OCI-LY3 (cell line): ENCODE measurements at regions not wholly inside any gene's neighbourhood (a gene's known extent, or its start where the extent isn't known, plus 50 kb on each side); places are given as distances from the start of the nearest gene placed in this dataset.

Source experiments
- H2AFZ ChIP-seq: fragments of 200-600, 300-600 bp; shearing (Covaris generic); 2 replicates; pipeline ENCODE4 v1.6.0; 2014; ENCODE audit warnings: antibody characterized with exemption, low read depth, low read length
- H3K27ac ChIP-seq: fragments of 200-600, 300-600 bp; sonication (generic); 2 replicates; pipeline ENCODE4 v1.5.1; 2014; ENCODE audit warnings: mild to moderate bottlenecking, low read length, moderate library complexity, mixed read lengths
- H3K27me3 ChIP-seq: fragments of 200-600, 300-600 bp; sonication (generic); 2 replicates; pipeline ENCODE4 v1.6.1; 2014; ENCODE audit warnings: low read depth, low read length, mixed read lengths
- H3K36me3 ChIP-seq: fragments of 200-600, 300-600 bp; sonication (generic); replicated peaks from 2 replicates; pipeline ENCODE3; 2014; ENCODE audit warnings: low read depth, low read length, mixed read lengths
- H3K4me1 ChIP-seq: fragments of 300-600, 200-600 bp; sonication (generic); 2 replicates; pipeline ENCODE4 v1.6.1; 2014; ENCODE audit warnings: low read length, mixed read lengths
- H3K4me2 ChIP-seq: fragments of 200-600, 300-600 bp; sonication (generic); 2 replicates; pipeline ENCODE4 v1.6.1; 2014; ENCODE audit warnings: low read length, mixed read lengths
- H3K4me3 ChIP-seq: fragments of 300-600, 200-600 bp; sonication (generic); 2 replicates; pipeline ENCODE4 v1.5.1; 2014; ENCODE audit warnings: antibody characterized with exemption, mild to moderate bottlenecking, low read length, moderate library complexity
- H3K79me2 ChIP-seq: fragments of 300-600, 200-600 bp; shearing (Covaris generic); 2 replicates; pipeline ENCODE4 v1.6.1; 2014; ENCODE audit warnings: mild to moderate bottlenecking, low read length, mixed read lengths
- H3K9ac ChIP-seq: fragments of 300-600, 200-600 bp; shearing (Covaris generic); 2 replicates; pipeline ENCODE4 v1.6.0; 2014; ENCODE audit warnings: mild to moderate bottlenecking, low read length, moderate library complexity
- H3K9me3 ChIP-seq: fragments of 200-600, 300-600 bp; shearing (Covaris generic); 2 replicates; pipeline ENCODE4 v1.6.1; 2014; ENCODE audit warnings: low read length, mixed read lengths; ENCODE audit not compliant: insufficient read depth
- H4K20me1 ChIP-seq: fragments of 200-600, 300-600 bp; sonication (generic); 2 replicates; pipeline ENCODE4 v1.6.1; 2016; ENCODE audit warnings: low read length, mixed read lengths; ENCODE audit not compliant: insufficient read depth
- EZH2phosphoT487 ChIP-seq: fragments of 200-600 bp; shearing (Covaris generic); IDR thresholded peaks from 2 replicates; pipeline ENCODE4 v1.6.1; 2018; ENCODE audit warnings: antibody characterized with exemption, mixed run types, low read depth
- TF ChIP-seq, protein P1 (sequence below): fragments of 200-600, 300-600 bp; sonication (generic); IDR thresholded peaks from 2 replicates; pipeline ENCODE4 v1.5.1; 2014; ENCODE audit warnings: antibody characterized with exemption, low read length, low read depth

DNA sequence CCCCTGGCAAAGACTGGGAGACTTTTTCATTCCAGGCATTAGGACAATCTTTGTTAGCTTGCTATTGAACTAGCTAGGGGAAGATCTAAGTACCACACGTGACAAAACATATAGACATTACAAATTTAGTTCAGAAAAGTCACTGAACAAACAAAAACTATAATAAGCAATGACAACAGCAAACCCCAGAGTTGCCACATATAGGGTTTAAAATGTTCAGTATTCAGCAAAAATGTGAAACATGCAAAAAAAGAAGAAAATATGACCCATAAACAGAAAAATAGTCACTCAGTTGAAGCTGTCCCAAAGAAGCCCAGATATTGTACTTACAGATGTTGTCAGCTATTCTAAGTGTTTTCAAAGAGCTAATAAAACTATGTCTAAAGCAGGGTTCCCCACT, 431.1 kb upstream of the CDH2 start:
- no peaks in the 10 kb centered on the region for H4K20me1 ChIP-seq
- no peak overlapping the region for H3K27ac ChIP-seq
- no peaks in the 10 kb centered on the region for H3K4me1 ChIP-seq
- H2AFZ ChIP-seq = no peak overlapping the region
- no peak for TF ChIP-seq EZH2phosphoT487
- TF ChIP-seq, protein P1, sequence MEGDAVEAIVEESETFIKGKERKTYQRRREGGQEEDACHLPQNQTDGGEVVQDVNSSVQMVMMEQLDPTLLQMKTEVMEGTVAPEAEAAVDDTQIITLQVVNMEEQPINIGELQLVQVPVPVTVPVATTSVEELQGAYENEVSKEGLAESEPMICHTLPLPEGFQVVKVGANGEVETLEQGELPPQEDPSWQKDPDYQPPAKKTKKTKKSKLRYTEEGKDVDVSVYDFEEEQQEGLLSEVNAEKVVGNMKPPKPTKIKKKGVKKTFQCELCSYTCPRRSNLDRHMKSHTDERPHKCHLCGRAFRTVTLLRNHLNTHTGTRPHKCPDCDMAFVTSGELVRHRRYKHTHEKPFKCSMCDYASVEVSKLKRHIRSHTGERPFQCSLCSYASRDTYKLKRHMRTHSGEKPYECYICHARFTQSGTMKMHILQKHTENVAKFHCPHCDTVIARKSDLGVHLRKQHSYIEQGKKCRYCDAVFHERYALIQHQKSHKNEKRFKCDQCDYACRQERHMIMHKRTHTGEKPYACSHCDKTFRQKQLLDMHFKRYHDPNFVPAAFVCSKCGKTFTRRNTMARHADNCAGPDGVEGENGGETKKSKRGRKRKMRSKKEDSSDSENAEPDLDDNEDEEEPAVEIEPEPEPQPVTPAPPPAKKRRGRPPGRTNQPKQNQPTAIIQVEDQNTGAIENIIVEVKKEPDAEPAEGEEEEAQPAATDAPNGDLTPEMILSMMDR = no peak
- H3K4me3 ChIP-seq = no peak overlapping the region
- H3K9ac ChIP-seq = no peak overlapping the region
- no peaks in the 10 kb centered on the region for H3K9me3 ChIP-seq
- no peaks in the 10 kb centered on the region for H3K79me2 ChIP-seq
- H3K36me3 ChIP-seq = no peaks in the 10 kb centered on the region
- no peaks in the 10 kb centered on the region for H3K27me3 ChIP-seq
- no peak overlapping the region for H3K4me2 ChIP-seq

- TF ChIP-seq EZH2phosphoT487 = no peak
- TF ChIP-seq, protein P1 = no peak
- Histone ChIP-seq H3K9me3 (no peaks in the 10 kb centered on the region), H4K20me1 (no peaks in the 10 kb centered on the region), H3K4me3 (no peak overlapping the region), H3K4me2 (no peak overlapping the region), H3K27me3 (no peaks in the 10 kb centered on the region), H3K27ac (no peak overlapping the region), H3K9ac (no peak overlapping the region), H3K36me3 (no peaks in the 10 kb centered on the region), H3K79me2 (no peaks in the 10 kb centered on the region), H3K4me1 (no peaks in the 10 kb centered on the region), H2AFZ (no peak overlapping the region)
These were observed 429.8 kb upstream of the CDH2 start for GRCh38 chr18:28606686-28607085.

GRCh38 chr18:28602391-28602790, 425.5 kb upstream of the CDH2 start:
- H3K9me3 ChIP-seq = no peaks in the 10 kb centered on the region
- no peaks in the 10 kb centered on the region for H3K36me3 ChIP-seq
- no peaks in the 10 kb centered on the region for H3K79me2 ChIP-seq
- H3K9ac ChIP-seq = no peak overlapping the region
- H4K20me1 ChIP-seq = no peaks in the 10 kb centered on the region
- no peak overlapping the region for H2AFZ ChIP-seq
- no peak overlapping the region for H3K4me2 ChIP-seq
- H3K4me3 ChIP-seq = no peak overlapping the region
- no peak overlapping the region for H3K27ac ChIP-seq
- H3K27me3 ChIP-seq = no peaks in the 10 kb centered on the region
- TF ChIP-seq, protein P1 = no peak
- no peak for TF ChIP-seq EZH2phosphoT487
- H3K4me1 ChIP-seq = no peaks in the 10 kb centered on the region

DNA sequence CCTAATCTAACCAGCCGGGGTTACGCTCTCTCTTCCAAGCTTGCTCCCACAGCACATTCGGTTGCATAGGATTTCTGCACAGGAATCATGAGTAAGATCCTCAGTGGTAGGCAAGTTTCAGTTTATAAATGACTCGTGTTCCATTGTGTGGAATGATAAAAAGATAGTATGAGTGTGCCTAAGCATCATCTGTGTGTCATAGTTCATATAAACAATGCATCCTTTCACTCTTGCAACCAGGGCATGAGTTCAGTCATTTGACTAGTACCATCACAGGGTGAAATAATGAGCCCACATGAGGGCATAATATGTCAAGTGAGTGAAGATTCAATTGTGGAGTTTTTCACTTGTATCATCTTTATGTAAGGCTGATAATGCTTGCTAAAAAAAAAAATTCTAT, 417.1 kb upstream of the CDH2 start:
- H3K4me2 ChIP-seq = no peak overlapping the region
- H3K4me3 ChIP-seq = no peak overlapping the region
- no peaks in the 10 kb centered on the region for H3K4me1 ChIP-seq
- no peaks in the 10 kb centered on the region for H3K36me3 ChIP-seq
- no peaks in the 10 kb centered on the region for H3K9me3 ChIP-seq
- no peaks in the 10 kb centered on the region for H3K27me3 ChIP-seq
- H3K79me2 ChIP-seq = no peaks in the 10 kb centered on the region
- no peak overlapping the region for H2AFZ ChIP-seq
- TF ChIP-seq EZH2phosphoT487 = no peak
- TF ChIP-seq, protein P1 = no peak
- H4K20me1 ChIP-seq = no peaks in the 10 kb centered on the region
- H3K9ac ChIP-seq = no peak overlapping the region
- H3K27ac ChIP-seq = no peak overlapping the region
